ENCODE measurements at regions not wholly inside any gene's neighbourhood (a gene's known extent, or its start where the extent isn't known, plus 50 kb on each side); places are given as distances from the start of the nearest gene placed in this dataset.

GRCh38 chr7:46745707-46746090 lies 824.6 kb upstream of the IGFBP3 start:
- TF ChIP-seq EZH2 (IDR thresholded peaks at IDR 0.05): no peak
- TF ChIP-seq POLR2AphosphoS5 (IDR thresholded peaks at IDR 0.05; ENCODE audit: borderline replicate concordance, low read depth, low read length): no peak
- TF ChIP-seq FOXP2 (optimal IDR thresholded peaks at IDR 0.05; ENCODE audit: control extremely low read depth, extremely low read length, insufficient read depth): no peak

Data from SK-N-MC (cell line).